GM21360 (cell line): ENCODE measurements at regions not wholly inside any gene's neighbourhood (a gene's known extent, or its start where the extent isn't known, plus 50 kb on each side); places are given as distances from the start of the nearest gene placed in this dataset.
"Not testable (repeated sequence)": the region's sequence is repeated elsewhere in the genome, so short reads cannot be mapped to it uniquely, and the experiment has no call there.

Experiments used
- ATAC-seq: cut with Tn5 transposase; IDR thresholded peaks from one replicate; pipeline ENCODE4 v1.9.1; 2021; ENCODE audit warnings: mild to moderate bottlenecking, moderate library complexity; ENCODE audit not compliant: unreplicated experiment

DNA sequence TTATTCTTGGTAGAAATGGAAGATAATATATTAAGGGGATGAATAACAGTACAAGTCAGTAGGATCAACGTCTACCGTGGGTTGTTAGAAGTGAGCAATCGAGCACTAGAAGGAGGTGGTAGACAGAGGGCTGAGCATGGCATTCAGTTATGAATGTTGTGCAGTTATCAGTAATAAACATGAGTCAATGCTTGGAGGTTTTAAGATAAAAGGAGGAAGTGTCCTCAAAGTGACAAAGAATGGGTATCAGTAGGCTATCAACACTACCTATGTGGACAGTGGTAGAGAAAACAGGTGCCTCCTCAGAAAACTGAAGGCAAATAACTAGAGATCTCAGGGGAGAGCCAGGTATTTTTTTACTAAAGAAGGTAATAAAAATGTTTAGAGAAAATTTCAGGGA, 1607.0 kb downstream of the PCDH9 start:
- ATAC-seq = no peak

DNA sequence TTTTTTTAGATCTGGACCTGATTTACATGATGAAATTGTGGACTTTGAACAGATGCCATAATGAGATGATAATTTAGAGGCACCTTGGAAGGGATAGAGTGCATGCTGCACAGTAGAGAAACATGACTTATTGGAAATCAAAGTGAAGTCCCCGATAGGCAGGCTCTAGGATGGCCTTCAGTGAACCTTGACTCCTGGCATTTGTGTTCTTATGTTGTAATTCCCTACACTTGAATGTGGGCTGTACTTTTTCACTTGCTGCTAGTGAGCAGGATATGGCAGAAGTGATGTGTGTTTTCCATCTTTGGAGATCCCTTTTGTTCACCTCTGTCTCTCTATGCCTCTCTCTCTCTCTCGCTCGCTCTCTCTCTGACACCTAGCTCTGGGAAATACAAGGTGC, 1614.6 kb downstream of the PCDH9 start:
- ATAC-seq = no peak

DNA sequence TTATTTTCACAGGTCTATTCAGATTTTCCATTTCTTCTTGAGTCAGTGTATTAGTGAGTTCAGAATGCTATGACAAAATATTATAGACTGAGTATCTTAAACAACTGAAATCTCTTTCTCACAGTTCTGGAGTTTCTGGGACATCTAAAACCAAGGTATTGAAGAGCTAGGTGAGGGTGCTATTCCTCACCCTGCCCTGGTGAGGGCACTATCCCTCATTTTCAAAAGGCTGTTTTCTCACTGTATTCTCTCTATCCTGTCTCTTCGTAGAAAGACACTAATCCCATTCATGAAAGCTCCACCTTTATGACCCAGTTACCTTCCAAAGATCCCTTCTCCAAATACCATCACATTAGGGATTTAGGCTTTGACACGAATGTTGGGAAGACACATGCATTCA, 1617.1 kb downstream of the PCDH9 start:
- ATAC-seq = no peak

DNA sequence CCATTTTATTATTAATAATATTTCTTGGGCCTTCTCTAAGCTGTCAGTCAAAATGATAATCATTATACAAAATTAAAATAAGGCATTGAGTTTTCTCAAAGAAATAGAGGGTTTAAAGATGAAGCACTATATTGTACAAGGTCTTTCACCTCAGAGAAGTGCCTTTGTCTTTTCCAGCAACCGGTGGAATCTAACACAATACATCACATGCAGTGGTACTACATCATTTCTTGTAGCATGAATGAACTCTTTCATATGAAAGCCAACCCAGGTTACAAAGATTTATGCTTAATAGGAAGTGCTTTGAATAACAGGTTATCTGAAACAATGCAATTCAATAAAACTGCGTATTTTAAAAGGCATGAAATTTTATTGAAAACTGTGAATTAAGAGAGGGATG, 1620.8 kb downstream of the PCDH9 start:
- ATAC-seq = no peak

DNA sequence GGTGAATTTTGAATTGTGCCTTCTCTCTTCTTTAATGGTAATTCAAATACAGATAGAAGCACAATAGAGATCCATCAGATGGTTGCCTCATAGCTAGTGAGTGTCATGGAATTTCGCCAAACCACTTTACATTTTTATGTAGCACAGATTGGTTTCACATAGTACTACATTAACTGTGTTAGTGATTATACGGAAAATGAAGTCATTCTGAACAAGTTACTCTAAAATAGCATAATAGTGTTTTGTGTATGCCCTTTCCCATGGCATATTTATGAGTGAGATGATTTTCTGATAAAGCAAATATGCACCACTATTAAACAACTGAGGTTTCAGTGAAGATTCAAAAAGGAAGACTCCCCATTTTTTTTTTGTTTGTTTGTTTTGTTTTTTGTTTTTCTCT, 1623.5 kb downstream of the PCDH9 start:
- ATAC-seq = no peak

DNA sequence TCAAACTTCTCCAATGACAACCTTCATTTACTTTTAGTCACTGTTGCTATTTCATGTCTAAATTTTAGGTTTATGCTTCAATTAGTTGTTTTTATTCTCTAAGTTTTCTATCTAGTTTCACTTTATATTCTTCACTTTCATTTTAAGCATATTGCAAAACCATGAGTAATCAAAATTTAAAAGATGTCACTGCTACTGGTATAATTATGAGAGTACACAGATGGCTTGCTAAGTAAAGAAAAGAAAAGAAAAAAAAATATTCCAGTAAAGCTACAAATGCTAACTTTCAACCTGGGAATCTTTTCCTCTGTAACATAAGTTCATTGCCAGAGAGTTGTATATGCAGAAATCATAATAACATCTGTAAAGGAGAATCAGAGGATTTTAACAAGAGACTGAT, 1624.7 kb downstream of the PCDH9 start:
- ATAC-seq = no peak

DNA sequence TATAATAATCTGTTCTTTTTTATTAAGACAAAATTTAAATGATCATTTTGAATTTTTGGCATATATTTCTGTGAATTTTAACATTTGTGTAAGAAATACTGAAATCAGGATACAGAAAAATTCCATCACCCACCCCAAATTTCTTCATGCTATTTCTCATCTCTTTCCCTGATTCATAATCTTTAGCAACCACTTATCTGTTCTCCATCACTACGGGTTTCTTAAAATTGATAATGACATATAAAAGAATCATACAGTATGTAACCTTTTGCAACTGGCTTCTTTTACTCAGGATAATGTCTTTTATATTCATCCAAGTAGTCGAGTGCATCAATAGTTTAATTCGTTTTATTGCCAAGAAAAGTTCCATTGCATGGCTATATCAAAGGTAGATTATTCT, 1627.0 kb downstream of the PCDH9 start:
- no peak for ATAC-seq

DNA sequence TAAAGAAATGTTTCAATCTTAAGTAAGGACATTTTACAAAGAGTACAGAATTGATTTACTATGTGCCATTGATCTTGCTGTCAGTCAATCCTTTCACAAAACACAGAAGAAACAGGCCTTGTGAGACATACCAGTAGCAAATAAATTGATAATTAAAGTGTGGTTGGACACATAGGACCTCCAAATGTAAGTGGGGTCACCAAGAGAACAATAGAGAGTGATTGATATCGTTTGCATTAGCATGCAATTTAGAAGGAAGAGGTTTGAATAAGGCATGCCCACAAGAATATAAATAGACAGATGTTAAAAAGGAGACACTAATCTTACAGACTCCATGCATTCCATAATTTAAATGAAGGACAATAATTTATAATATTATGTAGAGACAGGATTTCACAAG, 1628.3 kb downstream of the PCDH9 start:
- no peak for ATAC-seq

DNA sequence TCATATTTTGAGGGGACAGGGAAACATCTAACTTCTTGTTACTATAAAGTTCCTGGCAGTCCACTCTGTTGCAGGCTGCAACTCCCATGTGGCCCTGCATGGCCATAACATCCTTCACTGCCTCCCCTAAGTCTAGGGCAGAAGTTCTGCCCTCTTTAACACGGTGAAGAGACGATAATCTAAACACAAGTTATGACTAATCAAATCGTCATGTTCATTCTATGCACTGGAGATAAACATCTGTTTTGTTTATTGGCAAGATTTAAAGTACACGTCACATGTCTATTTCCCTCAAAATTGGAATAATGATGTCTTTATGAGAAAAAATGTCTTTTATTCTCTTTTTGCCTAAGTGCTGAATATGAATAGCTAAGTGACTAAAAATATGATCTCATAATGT, 1629.4 kb downstream of the PCDH9 start:
- no peak for ATAC-seq

DNA sequence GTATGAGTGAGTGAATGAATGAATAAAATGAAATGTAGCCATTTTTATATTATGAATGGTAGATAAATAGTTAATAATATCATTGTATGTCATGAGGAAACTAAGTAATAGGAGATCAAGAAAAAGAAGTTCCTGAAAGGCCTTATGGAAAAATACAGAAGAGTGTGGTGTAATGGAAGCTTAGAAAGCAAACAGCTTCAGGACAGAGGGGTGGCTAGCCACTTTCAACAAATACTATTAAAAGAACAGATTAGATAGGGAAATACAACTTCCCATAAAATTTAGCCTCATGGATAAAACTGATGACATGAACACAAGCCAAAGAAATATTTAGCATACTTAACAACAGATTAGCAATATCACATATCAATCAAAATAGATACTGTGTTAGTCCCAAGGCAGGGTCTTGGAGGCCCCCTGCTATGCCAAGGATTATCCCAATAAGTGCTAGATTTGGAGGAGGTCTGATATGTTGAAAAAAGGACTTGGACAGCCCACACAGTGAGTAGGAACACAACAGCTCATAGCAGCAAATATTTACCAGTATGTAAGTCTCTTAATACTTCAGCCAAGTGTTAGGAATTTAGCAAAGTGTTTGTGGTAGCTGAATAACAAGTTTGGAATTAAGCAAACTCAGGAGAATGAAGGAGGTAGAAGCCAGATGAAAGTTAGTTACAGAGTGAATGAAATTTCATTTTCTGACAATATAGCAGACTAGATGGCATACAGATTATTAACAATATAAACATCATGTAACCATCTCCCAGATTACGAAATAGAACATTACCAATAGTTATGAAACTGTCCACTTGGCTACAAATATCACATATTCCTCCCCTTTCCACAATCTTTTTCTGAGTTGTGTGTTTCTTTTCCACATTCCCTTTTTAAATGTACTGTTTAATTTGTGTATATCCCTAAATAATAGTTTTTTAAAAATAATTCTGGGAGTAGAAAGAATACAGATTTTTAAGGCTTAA, 1632.0 kb downstream of the PCDH9 start:
- no peak for ATAC-seq

DNA sequence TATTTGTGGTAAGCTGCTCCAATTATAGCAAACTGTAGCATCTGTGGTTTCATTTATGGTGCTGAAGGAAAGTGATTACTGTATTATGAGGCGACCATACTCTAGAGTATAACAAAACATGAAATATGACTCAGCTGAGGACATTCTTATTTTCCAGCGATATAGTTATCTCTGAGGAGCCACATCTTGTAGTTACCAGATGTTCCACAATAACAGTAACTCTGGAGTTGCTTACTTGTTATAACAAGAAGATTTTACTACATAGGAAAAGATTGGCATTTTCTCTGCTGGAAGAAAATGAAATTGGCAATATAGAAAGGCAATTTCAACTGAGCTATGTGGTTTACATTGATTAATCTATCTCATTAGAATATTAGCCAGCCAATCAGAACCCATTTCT, 1634.2 kb downstream of the PCDH9 start:
- no peak for ATAC-seq

DNA sequence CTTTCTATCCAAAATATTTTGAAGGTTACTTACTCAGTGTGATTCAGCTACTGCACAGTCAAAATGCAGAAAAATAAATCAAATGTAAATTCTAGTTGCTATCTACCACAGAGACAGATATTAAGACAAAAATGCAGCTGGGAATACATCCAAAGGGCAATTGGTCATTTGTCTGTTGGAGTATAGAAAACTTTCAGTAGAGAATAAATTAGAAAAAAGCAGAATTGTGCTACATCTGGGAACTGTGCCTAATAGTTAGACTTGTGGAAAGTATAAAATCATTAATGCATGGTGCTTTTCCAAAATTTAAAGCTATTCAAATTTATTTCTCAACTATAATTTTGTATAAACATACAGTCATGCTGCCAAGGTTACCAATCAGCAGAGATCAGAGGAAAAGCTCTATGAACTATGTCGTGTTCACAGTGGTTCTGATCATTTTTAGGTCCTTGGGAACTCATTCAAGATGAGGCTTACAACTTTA, 1635.8 kb downstream of the PCDH9 start:
- ATAC-seq = no peak

DNA sequence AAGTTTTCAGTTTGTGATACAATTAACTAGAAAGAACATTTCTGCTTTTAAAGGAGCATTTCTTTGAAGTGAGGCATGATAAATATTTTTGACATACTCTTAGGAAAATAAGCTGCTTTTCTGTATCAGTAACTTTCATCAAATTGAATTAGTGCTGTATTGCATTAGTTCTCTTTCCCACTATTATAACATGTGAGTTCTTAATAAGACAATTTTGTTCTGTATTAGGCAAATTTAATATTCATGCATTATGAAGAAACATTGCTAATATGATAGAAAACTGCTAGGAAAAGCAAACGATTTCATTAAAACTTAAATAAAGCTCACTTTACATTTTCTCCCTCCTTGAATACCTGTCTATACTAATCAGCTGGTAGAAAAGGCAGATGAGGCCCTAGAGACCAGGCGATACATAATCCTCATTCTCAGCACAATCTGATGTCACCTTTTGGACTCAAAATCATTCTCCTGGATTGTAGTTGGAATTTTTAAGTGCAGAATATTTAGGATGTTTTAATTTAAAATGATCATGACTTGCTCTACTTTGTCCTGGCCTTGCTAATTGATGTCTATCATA, 1636.8 kb downstream of the PCDH9 start:
- no peak for ATAC-seq

DNA sequence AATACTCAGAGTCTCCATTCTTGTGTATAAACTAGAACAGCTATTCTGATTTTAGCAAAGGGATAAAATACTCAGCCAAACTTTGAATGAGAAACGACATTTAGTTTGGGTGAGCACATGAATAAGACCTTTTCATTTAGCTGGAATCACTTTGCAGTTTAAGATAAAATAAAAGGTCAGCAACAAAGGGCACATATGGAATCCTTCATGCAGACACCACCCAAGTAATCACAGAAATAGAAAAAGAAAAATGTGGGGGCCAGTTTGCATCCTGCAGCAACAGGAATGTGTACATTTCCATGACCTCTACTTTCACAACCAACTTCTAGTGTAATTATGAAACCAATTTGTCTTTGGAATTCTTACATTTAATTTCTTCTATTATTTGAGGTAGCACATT, 1637.4 kb downstream of the PCDH9 start:
- no peak for ATAC-seq

DNA sequence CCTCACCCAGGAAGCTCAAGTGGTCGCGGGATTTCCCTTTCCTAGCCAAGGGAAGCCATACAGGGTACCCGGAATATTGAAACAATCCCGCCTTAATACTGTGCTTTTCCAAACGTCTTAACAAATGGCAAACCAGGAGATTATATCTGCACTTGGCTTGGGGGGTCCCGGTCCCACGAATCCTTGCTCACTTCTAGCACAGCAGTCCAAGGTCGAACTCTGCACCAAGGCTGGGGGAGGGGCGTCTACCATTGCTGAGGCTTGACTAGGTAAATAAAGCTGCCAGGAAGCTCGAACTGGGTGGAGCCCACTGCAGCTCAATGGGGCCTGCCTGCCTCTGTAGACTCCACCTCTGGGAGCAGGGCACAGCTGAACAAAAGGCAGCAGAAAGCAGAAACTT, 1644.8 kb downstream of the PCDH9 start:
- ATAC-seq = no peak

DNA sequence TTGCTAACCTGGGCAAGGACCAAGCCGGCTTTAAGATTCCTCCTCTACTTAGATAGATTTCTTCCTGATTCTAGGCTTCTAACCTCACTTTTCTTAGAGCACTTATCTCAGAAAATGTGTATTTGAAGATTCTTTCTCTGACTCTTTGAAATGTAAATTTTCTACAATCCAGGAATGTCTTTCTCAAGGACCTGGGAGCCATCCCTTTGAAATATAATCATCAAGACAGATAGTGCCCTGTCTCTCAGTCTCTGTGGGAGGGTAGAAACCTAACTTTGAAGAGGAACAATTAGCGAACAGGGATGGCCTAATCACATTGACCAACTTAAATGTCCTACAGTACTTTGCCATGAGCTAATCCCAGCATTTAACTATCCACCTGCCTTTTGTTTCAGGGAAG, 1646.0 kb downstream of the PCDH9 start:
- ATAC-seq = no peak

DNA sequence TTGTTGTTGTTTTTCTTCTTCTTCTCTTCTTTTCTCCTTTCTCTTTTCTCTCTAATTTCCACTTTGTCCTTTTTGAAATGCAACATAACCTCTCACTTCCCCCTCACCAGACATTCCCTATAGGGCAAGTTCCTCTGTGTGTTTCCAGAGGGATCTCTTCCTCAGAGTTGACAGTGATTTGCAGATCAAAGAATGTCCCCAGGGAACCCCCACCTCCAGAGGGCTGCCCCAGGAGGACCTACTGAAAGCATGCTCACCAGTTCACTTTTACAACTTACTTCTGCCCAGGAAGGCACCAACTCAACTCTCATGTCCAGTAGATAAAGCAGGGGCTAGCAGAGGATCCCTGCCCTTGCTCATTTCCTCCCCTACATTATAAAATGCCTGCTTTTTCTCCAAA, 1648.0 kb downstream of the PCDH9 start:
- ATAC-seq = no peak

DNA sequence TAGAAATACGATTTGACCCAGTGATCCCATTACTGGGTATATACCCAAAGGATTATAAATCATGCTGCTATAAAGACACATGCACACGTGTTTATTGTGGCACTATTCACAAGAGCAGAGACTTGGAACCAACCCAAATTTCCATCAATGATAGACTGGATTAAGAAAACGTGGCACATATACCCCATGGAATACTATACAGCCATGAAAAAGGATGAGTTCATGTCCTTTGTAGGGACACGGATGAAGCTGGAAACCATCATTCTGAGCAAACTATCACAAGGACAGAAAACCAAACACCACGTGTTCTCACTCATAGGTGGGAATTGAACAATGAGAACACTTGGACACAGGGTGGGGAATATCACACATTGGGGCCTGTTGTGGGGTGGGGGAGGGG, 1665.6 kb downstream of the PCDH9 start:
- not testable (repeated sequence) for ATAC-seq

DNA sequence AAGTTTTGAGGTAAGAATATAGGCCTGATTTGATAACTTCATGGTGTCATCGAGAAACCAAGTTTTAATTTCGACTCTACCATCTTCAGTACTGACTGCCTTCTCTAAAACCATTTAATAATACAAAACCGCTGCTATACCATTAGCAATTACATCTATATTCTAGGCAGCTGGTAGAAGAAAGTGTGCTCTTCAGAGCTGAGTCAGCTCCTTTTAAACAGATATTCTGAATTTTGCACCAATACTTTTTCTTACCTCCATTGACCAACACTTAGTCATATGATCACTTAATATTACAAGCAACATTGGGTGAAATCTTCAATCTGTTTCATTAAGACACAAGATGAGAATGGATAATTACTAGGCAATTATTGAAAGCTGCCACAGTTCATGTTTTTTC, 1667.8 kb downstream of the PCDH9 start:
- ATAC-seq = no peak

DNA sequence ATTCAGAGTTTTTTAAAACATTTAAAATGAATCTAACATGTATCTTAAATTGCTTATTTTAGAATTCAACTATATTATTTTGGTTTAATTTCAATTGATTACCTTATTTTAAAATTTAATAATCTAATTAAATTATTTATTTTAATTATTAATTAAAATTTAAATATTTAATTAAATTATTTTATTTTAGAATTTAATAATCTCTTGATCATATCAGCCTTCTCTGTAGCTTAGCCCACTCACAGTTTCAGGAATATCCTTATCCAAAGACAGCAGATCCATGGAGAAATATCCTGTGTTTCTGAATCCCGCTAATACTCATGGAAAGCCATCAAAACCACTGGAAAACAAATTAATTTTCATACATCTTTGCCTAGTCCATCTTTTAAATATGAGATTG, 1669.2 kb downstream of the PCDH9 start:
- no peak for ATAC-seq

DNA sequence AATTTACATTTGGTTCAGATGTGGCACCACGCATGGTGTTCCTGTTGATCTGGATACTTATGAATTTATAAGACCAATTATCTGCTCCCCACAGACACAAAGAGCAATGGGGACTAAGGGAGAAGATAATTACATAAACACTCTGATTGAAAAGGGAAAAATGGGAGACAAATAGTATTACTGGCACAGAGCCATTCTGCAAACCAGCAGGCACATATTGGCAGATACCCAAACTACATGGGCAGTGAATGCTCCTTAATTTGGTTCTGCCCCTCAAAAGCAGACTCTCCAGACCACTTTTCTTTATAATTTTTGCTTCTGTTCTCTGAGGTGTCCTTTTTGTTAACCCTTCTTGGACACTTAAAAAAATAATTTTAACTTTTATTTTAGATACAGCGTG, 1674.2 kb downstream of the PCDH9 start:
- no peak for ATAC-seq

DNA sequence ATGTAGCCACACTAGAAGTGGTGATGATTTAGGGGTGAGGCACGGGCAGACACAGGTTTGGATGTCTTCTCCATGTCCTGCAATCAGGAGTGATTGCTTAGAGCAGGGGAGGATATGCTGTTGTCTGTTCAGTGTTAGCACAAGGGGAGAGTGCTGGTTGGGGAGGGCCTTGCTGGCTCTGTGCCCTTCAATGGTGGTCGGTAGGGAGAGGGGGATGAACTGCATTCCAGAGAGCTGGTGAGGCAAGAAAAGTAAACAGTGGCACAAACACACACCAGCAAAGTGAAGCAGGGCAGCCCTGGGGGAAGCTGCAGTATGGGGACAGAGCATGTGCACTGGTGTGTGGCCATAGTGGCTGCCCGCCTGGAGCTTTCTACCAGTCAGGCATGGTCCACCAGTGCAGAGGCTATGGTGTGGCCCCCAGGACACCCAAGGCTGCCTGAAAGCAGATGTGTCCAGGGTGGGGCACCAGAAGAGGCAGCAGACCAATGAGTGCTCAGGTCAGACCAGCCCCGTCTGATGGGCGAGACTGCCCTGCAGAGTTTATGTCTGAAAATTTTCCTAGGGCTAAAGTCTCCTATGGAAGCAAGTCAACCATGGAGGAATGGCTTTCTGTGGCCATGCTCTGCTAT, 1676.9 kb downstream of the PCDH9 start:
- no peak for ATAC-seq
